WTC11 (cell line): ENCODE measurements at regions not wholly inside any gene's neighbourhood (a gene's known extent, or its start where the extent isn't known, plus 50 kb on each side); places are given as distances from the start of the nearest gene placed in this dataset.

ENCODE experiments used
- AR ChIP-seq: fragments of 250-450 bp; sonication (Bioruptor Pico); IDR thresholded peaks from 2 replicates; pipeline ENCODE4 v1.9.0; 2021; ENCODE audit warnings: mild to moderate bottlenecking
- CTCF ChIP-seq: fragments of 200-600 bp; IDR thresholded peaks from 2 replicates; pipeline ENCODE4 v1.8.0; 2022; ENCODE audit warnings: antibody characterized with exemption
- GTF2I ChIP-seq: fragments of 250-450 bp; sonication (Bioruptor Pico); conservative IDR thresholded peaks from 2 replicates; pipeline ENCODE4 v1.4.0; 2021; ENCODE audit warnings: mild to moderate bottlenecking
- JUN ChIP-seq: sonication (generic); formaldehyde crosslinking; IDR thresholded peaks from 2 replicates; pipeline ENCODE4 v1.8.0; 2023; ENCODE audit warnings: mild to moderate bottlenecking, missing genetic modification reagents
- SP1 ChIP-seq: sonication (generic); formaldehyde crosslinking; conservative IDR thresholded peaks from 2 replicates; pipeline ENCODE4 v1.8.1; 2022; ENCODE audit warnings: missing genetic modification reagents
- USF1 ChIP-seq: sonication (generic); formaldehyde crosslinking; IDR thresholded peaks from 2 replicates; pipeline ENCODE4 v1.8.0; 2022; ENCODE audit warnings: mild to moderate bottlenecking, missing genetic modification reagents

GRCh38 chr7:24349339-24349738, 65.3 kb downstream of the NPY start:
- TF ChIP-seq CTCF (no peak), JUN (CRISPR knock-in tag) (no peak), SP1 (CRISPR knock-in tag) (no peak), GTF2I (CRISPR knock-in tag) (no peak), USF1 (no peak), AR (CRISPR knock-in tag) (no peak)
